Adipose tissue (tissue), 3 donors: ENCODE measurements at regions not wholly inside any gene's neighbourhood (a gene's known extent, or its start where the extent isn't known, plus 50 kb on each side); places are given as distances from the start of the nearest gene placed in this dataset.

Experiments used
- H3K27ac ChIP-seq: one replicate; pipeline ENCODE4 v1.5.1; 2013; ENCODE audit warnings: low read depth, low read length
- WGBS, 3 donors: extraction: QIAGEN DNeasy Blood & Tissue Kit; methylation state at CpG; one replicate each; pipeline ENCODE4 v1.1.7; 2013; 5-methylcytosine and 5-hydroxymethylcytosine counted together
- donor health status: healthy with polysubstance abuse.
- donor health status: Bipolar disorder and iron deficiency.
- donor health status: healthy.

DNA sequence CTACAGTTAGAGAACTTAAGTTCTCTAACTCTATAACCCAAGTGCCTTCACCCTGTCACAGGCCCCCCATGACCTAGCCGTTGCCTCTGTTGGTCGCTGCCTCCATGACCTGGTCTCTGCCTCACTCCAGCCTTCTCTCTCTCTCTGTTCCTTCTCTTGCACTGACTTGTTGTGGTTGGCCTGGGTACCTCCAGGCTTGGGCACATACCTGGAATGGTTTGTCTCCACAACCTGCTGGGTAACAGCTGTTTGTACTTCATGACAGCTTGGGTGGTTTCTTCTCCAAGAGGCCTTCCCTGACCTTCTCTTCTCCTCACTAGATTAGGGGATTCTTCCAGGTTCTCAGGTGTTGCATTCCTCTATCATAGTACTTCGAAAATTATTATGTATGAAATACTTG is 371.6 kb upstream of the USP24 start:
- H3K27ac ChIP-seq: no peak overlapping the region
- 92 to 94% (median 92%) methylated on average over 3 of the region's 3 CpGs for WGBS, 3 donors

DNA sequence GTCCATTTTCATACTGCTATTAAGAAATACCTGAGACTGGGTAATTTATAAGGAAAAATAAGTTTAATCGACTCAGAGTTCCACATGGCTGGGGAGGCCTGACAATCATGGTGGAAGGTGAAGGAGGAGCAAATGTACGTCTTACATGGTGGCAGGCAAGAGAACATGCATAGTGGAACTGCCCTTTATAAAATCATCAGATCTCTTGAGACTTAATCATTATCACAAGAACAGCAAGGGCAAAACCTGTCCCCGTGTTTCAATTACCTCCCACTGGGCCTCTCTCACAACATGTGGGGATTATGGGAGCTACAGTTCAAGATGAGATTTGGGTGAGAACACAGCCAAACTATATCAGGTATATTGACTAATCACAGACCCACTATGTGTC is 370.2 kb upstream of the USP24 start:
- no peak overlapping the region for H3K27ac ChIP-seq
- WGBS, 3 donors: 64 to 86% (median 85%) methylated on average over 3 of the region's 3 CpGs

DNA sequence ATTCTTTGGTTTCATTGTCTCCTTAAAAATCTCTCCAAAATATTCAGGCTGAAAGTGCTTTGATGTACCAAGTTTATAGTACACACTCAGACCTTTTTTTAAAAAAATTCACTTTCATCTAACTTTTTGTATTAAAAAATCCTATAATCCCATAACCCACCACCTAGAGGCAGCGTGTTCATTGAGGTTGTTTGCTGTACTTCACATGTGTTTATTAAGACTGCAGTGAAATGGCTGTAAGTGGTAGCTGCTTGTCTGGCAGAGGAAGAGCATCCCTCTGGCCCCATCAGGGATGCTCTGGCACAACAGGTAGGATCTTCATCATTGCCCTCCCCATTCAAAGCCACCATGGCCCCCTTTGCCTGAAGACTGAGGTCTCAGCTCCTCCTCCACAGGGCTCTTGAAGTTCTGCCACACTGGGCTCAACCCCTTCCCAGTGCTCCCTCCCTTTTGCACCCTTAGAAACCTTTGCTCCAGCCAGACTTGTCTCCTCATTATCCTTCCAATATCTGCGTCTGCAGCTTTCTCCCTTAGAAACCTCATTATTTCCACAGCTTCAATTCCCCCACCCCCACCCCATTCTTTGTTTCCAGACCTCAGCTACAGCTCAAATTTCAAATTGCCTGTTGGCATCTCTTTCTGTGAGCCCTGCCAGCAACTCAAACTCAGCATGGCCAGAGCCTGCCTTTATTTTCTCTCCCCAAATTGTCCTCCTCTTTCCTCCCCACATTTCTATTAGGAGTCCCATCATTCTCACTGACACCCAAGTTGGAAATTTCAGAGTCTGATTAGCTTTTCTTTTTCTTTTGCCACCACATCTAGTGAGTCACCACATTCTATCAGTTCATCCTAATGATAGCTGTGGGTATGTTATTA is 369.6 kb upstream of the USP24 start:
- WGBS, 3 donors: 43 to 67% (median 46%) methylated on average over 2 of the region's 2 CpGs
- no peak overlapping the region for H3K27ac ChIP-seq

DNA sequence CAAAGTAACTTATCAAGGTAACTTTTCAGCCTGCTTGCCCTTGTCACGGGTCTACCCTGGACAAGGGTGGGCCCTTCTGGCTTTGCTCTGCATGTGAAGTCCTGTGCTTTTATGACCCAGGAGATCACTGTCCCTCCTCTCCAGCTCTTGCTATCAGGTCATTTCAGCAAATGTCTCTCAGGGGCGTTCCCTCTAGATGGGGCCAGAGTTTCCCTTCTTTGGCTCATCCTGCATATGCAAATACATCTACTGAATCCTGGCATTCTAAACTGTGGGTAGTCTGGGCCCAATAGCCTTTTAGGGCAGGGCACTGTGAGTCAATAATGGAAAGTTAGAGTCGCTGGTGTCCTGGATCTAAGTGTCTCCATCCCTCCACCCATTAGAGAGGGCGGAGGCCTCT is 366.9 kb upstream of the USP24 start:
- 91 to 94% (median 92%) methylated on average over 4 of the region's 4 CpGs for WGBS, 3 donors
- no peak overlapping the region for H3K27ac ChIP-seq

DNA sequence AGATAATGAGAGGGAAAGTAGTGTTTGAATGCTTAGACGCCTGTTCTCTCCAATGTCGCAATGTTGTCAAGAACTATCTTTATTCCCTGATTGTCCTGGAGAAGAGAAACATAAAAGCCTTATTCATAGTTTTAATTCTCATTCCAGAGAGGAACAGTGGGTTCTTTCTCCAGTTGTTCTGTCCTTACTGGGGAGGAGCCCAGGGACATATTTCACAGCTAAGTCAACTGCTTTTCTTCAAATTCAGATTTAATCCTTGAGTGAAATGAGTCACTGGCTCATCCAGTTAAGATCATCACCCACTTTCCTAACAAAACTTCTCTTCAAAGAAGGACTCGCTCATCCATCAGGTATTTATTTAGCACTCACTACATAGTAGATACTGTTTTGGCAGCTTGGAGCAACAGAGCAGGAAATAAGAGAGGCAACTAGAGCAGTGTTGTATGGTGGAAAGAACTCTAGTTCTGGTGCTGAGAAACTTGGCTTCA is 365.7 kb upstream of the USP24 start:
- no peak overlapping the region for H3K27ac ChIP-seq
- WGBS, 3 donors: 61 to 79% (median 61%) methylated on average over 3 of the region's 3 CpGs

DNA sequence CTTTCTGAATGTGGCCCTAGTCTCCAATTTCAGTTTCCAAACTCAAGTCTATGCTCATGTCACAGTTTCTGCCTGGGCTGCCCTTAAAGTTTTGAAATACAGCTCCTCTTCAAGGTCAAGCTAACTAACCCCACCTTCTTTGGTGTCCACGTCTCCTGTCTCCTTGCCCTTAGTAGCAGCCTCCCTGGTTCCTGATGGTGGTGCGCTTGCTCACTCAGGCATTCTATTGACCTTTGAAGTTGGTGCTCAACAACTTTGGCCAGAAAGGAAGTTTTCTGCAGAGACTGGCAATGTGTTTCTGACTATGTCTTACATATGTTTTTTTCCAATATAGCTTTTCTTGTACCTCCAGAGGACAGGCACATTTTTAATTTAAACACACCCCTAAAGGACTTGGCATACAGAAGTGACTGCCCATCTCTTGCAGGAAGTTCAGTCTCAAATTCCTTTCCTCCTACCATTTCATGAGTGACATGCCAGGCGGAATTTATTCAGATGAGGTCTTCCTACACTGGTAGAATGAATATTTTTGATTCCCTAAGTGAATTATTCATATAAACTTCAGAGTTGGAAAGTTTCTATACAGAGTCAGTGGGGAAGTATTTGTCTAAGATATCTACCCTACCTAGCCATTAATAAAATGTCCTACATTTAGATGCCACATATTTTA is 364.3 kb upstream of the USP24 start:
- WGBS, 3 donors: 90 to 93% (median 93%) methylated on average over 3 of the region's 3 CpGs
- H3K27ac ChIP-seq: no peak overlapping the region

DNA sequence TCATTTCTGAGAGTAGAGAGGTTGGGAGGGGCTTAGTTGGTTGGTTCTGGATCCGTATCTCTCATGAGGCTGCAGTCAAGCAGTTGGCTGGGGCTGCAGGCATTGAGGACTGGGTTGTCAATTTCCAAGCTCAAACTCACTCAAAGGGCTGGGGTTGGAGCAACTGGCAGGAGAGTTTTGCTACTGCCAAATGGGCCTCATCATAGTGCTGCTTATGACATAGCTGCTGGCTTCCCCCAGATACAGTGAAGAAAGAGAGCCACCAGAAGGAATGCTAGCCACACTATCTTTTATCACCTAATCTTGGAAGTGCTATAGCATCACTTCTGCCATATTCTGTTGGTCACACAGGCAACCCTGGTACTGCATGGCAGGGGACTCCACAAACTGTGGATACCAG is 363.5 kb upstream of the USP24 start:
- 84 to 100% (median 90%) methylated on average over 1 of the region's 1 CpG for WGBS, 3 donors

DNA sequence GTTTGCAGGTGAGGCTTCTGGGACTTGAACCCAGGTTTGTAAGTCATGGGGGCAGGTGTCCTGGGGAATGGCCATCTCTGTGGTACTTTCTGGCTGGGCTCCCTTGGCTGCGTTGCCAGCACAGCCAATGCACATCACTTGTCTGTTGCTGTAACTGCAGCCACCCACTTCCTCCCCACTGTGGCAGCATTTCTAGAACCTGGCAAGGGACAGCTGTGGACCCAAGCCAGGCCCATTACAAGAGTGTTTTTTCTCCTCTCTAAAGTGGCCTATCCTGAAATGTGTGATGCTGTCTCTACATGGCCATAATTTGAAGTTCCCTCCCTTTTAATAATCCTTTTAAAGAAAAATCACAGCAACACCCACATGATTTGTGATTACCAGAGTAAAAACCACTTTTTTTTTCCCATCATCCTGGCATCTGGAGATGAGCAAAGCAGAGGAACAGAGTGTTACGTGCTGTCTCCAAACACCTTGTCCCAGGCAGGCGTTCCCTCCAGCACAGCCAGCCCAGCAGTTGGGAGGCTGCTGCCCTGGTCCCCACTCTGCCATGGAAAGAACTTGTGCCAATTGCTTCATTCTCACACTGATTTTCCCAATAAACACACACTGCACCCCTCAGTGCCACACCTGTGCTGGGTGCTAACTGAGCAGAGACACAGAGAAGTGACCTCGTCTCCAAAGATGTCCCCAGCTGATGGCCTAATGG is 360.6 kb upstream of the USP24 start:
- whole genome bisulfite sequencing, 3 donors: 78 to 90% (median 85%) methylated on average over 4 of the region's 4 CpGs

More for the DNA sequence above, 363.5 kb upstream of the USP24 start:
- no peak overlapping the region for H3K27ac ChIP-seq

DNA sequence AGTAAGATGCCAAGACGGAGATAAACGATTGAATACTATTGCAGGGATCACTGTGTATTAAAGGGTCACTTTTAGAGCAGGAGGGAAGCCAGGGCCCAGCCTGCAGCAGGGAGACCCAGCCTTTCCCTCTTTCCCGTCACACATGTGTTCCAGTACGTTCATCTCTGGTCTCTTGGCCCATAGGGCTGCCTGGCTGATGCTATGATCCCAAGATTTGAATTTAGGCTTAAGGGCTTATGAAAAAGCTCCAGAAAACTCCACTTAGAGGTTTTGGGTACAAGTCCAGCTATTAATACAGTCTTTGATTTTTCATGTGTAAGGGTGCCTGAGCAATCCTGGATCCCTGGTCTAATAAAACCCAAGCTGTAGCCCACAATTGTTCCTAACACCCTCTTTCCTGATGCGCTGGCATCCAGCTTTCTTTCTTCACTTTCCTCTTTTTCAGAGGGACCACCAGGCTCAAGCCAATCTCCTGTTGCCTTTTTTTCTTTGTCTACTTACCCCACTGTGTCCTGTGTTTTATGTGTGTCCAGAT is 359.6 kb upstream of the USP24 start:
- 77 to 92% (median 88%) methylated on average over 5 of the region's 5 CpGs for WGBS, 3 donors
- no peak overlapping the region for H3K27ac ChIP-seq

More for the DNA sequence above, 360.6 kb upstream of the USP24 start:
- H3K27ac ChIP-seq: no peak overlapping the region

DNA sequence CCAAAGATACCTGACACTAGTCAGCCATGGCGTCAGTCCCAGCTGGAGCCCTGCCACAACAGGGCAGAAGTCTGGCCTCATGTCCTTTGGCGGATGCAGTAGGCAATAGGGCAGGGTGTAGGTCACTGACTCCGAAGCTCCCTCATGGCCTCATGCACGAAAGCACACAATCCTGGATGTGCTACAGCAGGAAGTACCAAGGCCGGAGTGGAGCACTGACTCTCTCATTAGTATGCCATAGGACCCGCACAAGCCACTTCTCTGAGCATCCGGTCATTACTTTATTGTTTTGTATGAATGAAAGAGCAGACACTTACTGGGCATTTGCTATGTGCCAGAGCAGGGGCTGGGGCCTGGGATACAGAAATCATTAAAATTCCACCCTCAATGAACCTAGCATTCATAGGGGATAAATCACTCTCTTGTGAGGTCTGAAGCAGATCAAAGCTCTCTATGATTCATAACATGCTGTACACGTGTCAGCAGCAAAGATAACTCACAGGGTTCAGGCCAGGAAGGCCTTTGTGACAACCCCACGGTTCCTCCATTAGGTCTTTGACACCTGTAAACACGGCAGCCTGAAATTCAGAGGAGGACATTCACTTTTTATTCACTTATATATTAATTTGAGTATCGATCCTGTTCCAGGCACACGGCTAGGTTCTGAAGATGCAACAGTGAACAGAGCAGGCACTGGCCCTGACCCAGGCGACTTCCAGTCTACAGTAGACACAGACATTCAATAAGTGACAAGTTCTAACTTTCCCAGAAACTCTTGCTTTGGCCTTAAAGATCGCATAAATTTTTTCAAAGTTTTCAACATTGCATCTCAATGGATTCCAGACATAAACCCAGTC is 357.9 kb upstream of the USP24 start:
- no peak overlapping the region for H3K27ac ChIP-seq
- 71 to 88% (median 87%) methylated on average over 14 of the region's 14 CpGs for WGBS, 3 donors

DNA sequence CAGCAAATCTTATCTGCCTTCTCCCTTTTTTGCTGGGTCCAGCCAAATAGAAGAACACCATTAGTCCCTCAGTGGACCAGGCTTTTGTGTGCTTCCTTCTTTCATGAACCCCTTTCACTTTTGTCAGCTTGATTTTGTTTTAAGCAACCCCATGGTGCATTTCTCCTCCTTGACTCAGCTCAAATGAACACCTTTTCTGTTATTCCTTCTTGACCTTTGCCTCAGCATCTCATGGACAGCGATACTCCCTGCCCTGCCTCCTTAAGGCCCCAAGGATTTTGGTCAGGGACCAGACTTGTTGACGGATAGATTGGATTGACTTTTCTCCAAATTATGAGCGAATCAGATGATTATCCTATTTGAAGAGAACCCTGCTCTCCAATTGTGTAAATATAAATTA is 356.6 kb upstream of the USP24 start:
- H3K27ac ChIP-seq: no peak overlapping the region
- 84 to 93% (median 93%) methylated on average over 3 of the region's 3 CpGs for WGBS, 3 donors

DNA sequence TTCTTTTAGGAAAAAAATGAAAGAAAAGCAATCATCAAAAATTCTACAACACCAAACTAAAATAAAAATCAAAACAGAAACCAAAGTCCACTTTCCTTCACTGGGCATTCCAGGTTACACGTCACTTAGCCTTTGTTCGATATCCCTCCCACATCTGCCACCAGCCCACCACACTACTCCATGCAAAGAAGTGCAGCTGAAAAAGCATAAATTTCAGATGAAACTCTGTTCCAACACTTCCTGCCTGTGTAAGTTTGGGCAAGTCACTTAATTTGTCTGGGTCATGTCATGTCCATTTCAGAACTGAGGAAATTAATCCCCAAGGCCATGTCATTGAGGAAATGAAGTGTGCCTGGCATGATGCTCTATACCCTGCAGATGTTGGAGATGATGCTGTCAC is 354.3 kb upstream of the USP24 start:
- no peak overlapping the region for H3K27ac ChIP-seq
- 77 to 83% (median 80%) methylated on average over 2 of the region's 2 CpGs for WGBS, 3 donors

DNA sequence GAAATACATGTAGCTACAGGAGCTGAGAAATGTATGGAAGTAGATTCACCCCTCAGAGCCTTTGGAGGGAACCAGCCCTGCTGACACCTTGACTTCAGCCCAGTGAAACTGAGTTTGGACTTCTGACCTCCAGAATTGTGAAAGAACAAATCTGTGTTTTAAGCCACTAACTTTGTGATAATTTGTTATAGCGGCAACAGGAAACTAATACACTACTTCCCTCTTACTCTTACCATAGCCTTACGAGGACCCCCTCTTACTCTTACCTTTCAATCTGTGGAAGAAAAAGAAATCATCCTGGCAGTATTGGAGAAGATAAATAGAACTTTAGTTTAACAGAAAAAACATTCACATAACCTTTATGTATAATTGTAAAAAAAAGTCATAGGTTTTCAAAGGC is 353.6 kb upstream of the USP24 start:
- 69 to 98% (median 74%) methylated on average over 2 of the region's 2 CpGs for WGBS, 3 donors

DNA sequence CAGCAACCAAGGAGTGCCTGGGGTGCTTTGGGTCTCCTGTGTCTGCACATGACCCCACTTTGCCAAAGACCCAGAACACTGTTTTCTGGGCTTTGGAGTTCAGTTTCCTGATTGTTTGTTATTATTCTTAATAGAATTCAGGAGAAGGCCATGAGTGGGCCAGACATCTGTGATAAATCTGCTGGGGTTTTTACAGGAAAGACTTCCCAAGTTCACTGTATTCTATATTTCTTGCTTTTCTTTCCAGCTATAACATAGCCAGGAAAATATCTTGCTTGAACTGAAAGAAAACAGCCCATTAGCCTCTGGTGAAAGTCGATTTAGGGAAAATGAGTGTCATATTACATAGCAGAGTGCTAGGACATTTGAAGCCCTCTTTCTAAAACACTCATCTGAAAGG is 345.1 kb upstream of the USP24 start:
- WGBS, 3 donors: 41 to 45% (median 41%) methylated on average over 1 of the region's 1 CpG
- no peak overlapping the region for H3K27ac ChIP-seq

More for the DNA sequence above, 353.6 kb upstream of the USP24 start:
- H3K27ac ChIP-seq: no peak overlapping the region

DNA sequence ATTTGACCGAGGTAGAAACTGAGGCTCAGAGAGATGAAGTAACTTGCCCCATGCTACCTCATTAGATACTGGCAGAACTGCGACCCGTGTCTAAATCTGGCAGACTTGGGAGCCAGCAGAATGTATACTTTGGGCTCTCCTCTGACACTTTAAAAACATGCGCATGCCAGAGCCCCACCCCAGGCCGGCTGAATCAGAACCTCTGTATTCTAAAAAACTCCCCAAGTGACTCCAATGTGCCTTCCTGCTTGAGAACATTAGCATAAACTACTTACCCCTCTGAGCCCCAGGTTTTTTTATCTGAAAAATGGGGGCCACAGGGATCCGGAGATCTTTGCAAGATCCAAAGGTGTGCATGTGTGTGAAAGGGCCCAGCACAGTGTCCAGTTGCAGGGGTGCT is 344.7 kb upstream of the USP24 start:
- no peak overlapping the region for H3K27ac ChIP-seq

DNA sequence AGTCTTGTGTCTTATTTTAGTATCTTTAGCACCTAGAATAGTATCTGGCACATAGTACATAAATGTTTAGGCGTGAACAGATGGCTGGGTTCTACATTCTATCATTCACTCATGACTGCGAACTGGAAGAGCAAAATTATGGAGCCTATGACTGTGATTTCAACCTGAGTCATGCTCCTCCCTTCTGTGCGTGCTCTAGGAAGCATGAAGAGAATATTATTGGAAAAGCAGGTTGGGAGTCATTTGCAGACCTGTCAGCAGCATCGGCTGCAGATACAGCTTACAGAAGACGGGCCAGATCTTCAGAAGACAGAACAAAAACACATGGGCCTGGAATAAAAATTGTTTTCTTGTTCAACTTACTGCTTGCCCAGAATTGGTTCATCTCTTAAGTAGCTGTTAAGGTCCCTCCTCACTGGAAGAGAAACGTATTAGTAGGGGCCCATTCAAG is 344.0 kb upstream of the USP24 start:
- no peak overlapping the region for H3K27ac ChIP-seq
- WGBS, 3 donors: 85 to 88% (median 87%) methylated on average over 6 of the region's 6 CpGs

More for the DNA sequence above, 344.7 kb upstream of the USP24 start:
- 87 to 89% (median 87%) methylated on average over 6 of the region's 6 CpGs for WGBS, 3 donors

DNA sequence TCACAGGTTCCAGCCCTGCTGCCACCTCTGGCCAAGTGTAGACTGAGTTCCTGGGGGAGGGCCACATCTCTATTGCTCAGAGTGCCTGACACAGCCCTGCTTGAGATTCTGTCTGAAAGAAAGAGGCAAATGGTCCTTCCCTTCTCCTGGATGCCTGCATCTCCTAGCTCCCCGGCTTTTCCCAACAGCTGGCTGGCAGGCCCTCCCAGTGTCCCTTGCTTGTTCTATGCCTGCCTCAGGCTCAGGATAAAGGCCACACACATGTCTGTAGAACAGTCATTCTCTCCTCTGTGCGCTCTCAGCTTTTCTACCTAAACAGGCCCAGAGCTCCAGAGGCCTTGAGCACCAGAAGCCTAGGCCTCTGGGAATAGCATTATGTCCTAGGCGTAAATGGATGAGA is 343.4 kb upstream of the USP24 start:
- H3K27ac ChIP-seq: no peak overlapping the region
- 93 to 95% (median 93%) methylated on average over 3 of the region's 3 CpGs for WGBS, 3 donors
